HG03095 (cell line): ENCODE measurements at regions not wholly inside any gene's neighbourhood (a gene's known extent, or its start where the extent isn't known, plus 50 kb on each side); places are given as distances from the start of the nearest gene placed in this dataset.
"Not testable (repeated sequence)": the region's sequence is repeated elsewhere in the genome, so short reads cannot be mapped to it uniquely, and the experiment has no call there.

Experiments used
- ATAC-seq: cut with Tn5 transposase; IDR thresholded peaks from one replicate; pipeline ENCODE4 v1.9.1; 2021; ENCODE audit warnings: moderate library complexity; ENCODE audit not compliant: unreplicated experiment

GRCh38 chr2:103361712-103362111, 599.9 kb downstream of the TMEM182 start:
- ATAC-seq, result no peak

- ATAC-seq, result no peak
Observed at GRCh38 chr2:103363639-103364038, 601.8 kb downstream of the TMEM182 start.

- ATAC-seq, result no peak
Observed at GRCh38 chr2:103364177-103364576, 602.3 kb downstream of the TMEM182 start.

GRCh38 chr2:103365071-103365470, 603.2 kb downstream of the TMEM182 start:
- ATAC-seq, result no peak

- ATAC-seq, result no peak
Observed at GRCh38 chr2:103367877-103368276, 606.0 kb downstream of the TMEM182 start.

GRCh38 chr2:103383541-103383940, 621.7 kb downstream of the TMEM182 start:
- ATAC-seq, result no peak

- ATAC-seq, result no peak
Observed at GRCh38 chr2:103386872-103387271, 625.0 kb downstream of the TMEM182 start.

GRCh38 chr2:103387888-103388287, 626.1 kb downstream of the TMEM182 start:
- no peak for ATAC-seq

GRCh38 chr2:103396152-103396551, 634.3 kb downstream of the TMEM182 start:
- ATAC-seq, result no peak

- no peak for ATAC-seq
Observed at GRCh38 chr2:103401621-103402020, 639.8 kb downstream of the TMEM182 start.

- no peak for ATAC-seq
Observed at GRCh38 chr2:103402336-103402735, 640.5 kb downstream of the TMEM182 start.

- ATAC-seq, result no peak
Observed at GRCh38 chr2:103402944-103403343, 641.1 kb downstream of the TMEM182 start.

- ATAC-seq, result not testable (repeated sequence)
Observed at GRCh38 chr2:103403388-103403787, 641.6 kb downstream of the TMEM182 start.

- no peak for ATAC-seq
Observed at GRCh38 chr2:103410221-103410620, 648.4 kb downstream of the TMEM182 start.

GRCh38 chr2:103419506-103419905, 657.7 kb downstream of the TMEM182 start:
- ATAC-seq, result no peak

GRCh38 chr2:103423100-103423499, 661.3 kb downstream of the TMEM182 start:
- no peak for ATAC-seq

- no peak for ATAC-seq
Observed at GRCh38 chr2:103427567-103427966, 665.7 kb downstream of the TMEM182 start.

GRCh38 chr2:103430191-103430590, 668.4 kb downstream of the TMEM182 start:
- ATAC-seq, result no peak

GRCh38 chr2:103435010-103435409, 673.2 kb downstream of the TMEM182 start:
- no peak for ATAC-seq

- ATAC-seq, result no peak
Observed at GRCh38 chr2:103437161-103437560, 675.3 kb downstream of the TMEM182 start.

- ATAC-seq, result no peak
Observed at GRCh38 chr2:103445347-103445746, 683.5 kb downstream of the TMEM182 start.

GRCh38 chr2:103448495-103448894, 686.7 kb downstream of the TMEM182 start:
- no peak for ATAC-seq

- ATAC-seq, result no peak
Observed at GRCh38 chr2:103451283-103451682, 689.5 kb downstream of the TMEM182 start.

GRCh38 chr2:103459283-103459682, 697.5 kb downstream of the TMEM182 start:
- no peak for ATAC-seq
